ENCODE measurements at regions not wholly inside any gene's neighbourhood (a gene's known extent, or its start where the extent isn't known, plus 50 kb on each side); places are given as distances from the start of the nearest gene placed in this dataset.

- Histone ChIP-seq H3K9me2 (replicated peaks; ENCODE audit: insufficient read depth, low read length) (no peaks in the 10 kb centered on the region), H3K79me2 (ENCODE audit: low read length) (no peaks in the 10 kb centered on the region), H3K4me1 (ENCODE audit: low read length) (no peaks in the 10 kb centered on the region), H4K20me1 (ENCODE audit: insufficient read depth, low read length) (no peaks in the 10 kb centered on the region), H3K27ac (ENCODE audit: low read length) (no peak overlapping the region), H3K4me2 (ENCODE audit: low read depth, low read length) (no peak overlapping the region), H3K9me3 (replicated peaks; ENCODE audit: insufficient read depth, low read length) (no peaks in the 10 kb centered on the region), H3K4me3 (ENCODE audit: low read length) (no peak overlapping the region), H3K36me3 (replicated peaks; ENCODE audit: insufficient read depth, low read length) (no peaks in the 10 kb centered on the region), H3K9ac (ENCODE audit: low read length) (no peak overlapping the region), H3F3A (ENCODE audit: insufficient read depth, low read length) (no peaks in the 10 kb centered on the region), H2AFZ (ENCODE audit: low read length) (no peak overlapping the region), H3K27me3 (replicated peaks; ENCODE audit: insufficient read depth, low read length) (no peaks in the 10 kb centered on the region)
- no peak for TF ChIP-seq EZH2 (optimal IDR thresholded peaks at IDR 0.05; ENCODE audit: low read depth, low read length)
- TF ChIP-seq CTCF (IDR thresholded peaks at IDR 0.05; ENCODE audit: low read length) = no peak
- no peak for TF ChIP-seq EZH2phosphoT487 (IDR thresholded peaks at IDR 0.05; ENCODE audit: low read length)
- DNase-seq = no peak
Measured at GRCh38 chr7:68235937-68236336, 1239.3 kb downstream of the TYW1 start.

- Histone ChIP-seq H3K36me3 (replicated peaks; ENCODE audit: insufficient read depth, low read length) (no peaks in the 10 kb centered on the region), H3K27me3 (replicated peaks; ENCODE audit: insufficient read depth, low read length) (no peaks in the 10 kb centered on the region), H3K4me1 (ENCODE audit: low read length) (no peaks in the 10 kb centered on the region), H3K4me3 (ENCODE audit: low read length) (no peak overlapping the region), H3K9me2 (replicated peaks; ENCODE audit: insufficient read depth, low read length) (no peaks in the 10 kb centered on the region), H3K9ac (ENCODE audit: low read length) (no peak overlapping the region), H3K9me3 (replicated peaks; ENCODE audit: insufficient read depth, low read length) (no peaks in the 10 kb centered on the region), H3K27ac (ENCODE audit: low read length) (no peak overlapping the region), H4K20me1 (ENCODE audit: insufficient read depth, low read length) (no peaks in the 10 kb centered on the region), H3F3A (ENCODE audit: insufficient read depth, low read length) (no peaks in the 10 kb centered on the region), H3K4me2 (ENCODE audit: low read depth, low read length) (no peak overlapping the region), H2AFZ (ENCODE audit: low read length) (no peak overlapping the region), H3K79me2 (ENCODE audit: low read length) (no peaks in the 10 kb centered on the region)
- TF ChIP-seq EZH2 (optimal IDR thresholded peaks at IDR 0.05; ENCODE audit: low read depth, low read length) = no peak
- no peak for TF ChIP-seq EZH2phosphoT487 (IDR thresholded peaks at IDR 0.05; ENCODE audit: low read length)
- no peak for TF ChIP-seq CTCF (IDR thresholded peaks at IDR 0.05; ENCODE audit: low read length)
- DNase-seq = no peak
Measured at GRCh38 chr7:68238204-68238805, 1241.7 kb downstream of the TYW1 start.

- DNase-seq = no peak
Measured at GRCh38 chr7:68243128-68243527, 1246.5 kb downstream of the TYW1 start.

More at GRCh38 chr7:68243128-68243527, 1246.5 kb downstream of the TYW1 start:
- H3K27ac ChIP-seq (ENCODE audit: low read length) = no peak overlapping the region
- no peaks in the 10 kb centered on the region for H3K9me3 ChIP-seq (replicated peaks; ENCODE audit: insufficient read depth, low read length)
- H3K9ac ChIP-seq (ENCODE audit: low read length) = no peak overlapping the region
- no peak overlapping the region for H3K4me2 ChIP-seq (ENCODE audit: low read depth, low read length)
- no peaks in the 10 kb centered on the region for H3K9me2 ChIP-seq (replicated peaks; ENCODE audit: insufficient read depth, low read length)
- TF ChIP-seq EZH2 (optimal IDR thresholded peaks at IDR 0.05; ENCODE audit: low read depth, low read length) (no peak), CTCF (IDR thresholded peaks at IDR 0.05; ENCODE audit: low read length) (no peak), EZH2phosphoT487 (IDR thresholded peaks at IDR 0.05; ENCODE audit: low read length) (no peak)
- H3K4me1 ChIP-seq (ENCODE audit: low read length) = peaks cover 16% of the 10 kb centered on the region
- H4K20me1 ChIP-seq (ENCODE audit: insufficient read depth, low read length) = no peaks in the 10 kb centered on the region
- no peaks in the 10 kb centered on the region for H3K79me2 ChIP-seq (ENCODE audit: low read length)
- no peaks in the 10 kb centered on the region for H3K27me3 ChIP-seq (replicated peaks; ENCODE audit: insufficient read depth, low read length)
- no peaks in the 10 kb centered on the region for H3K36me3 ChIP-seq (replicated peaks; ENCODE audit: insufficient read depth, low read length)
- H3F3A ChIP-seq (ENCODE audit: insufficient read depth, low read length) = peaks cover 14% of the 10 kb centered on the region
- no peak overlapping the region for H3K4me3 ChIP-seq (ENCODE audit: low read length)
- no peak overlapping the region for H2AFZ ChIP-seq (ENCODE audit: low read length)
